GM12873 (cell line): ENCODE measurements at regions not wholly inside any gene's neighbourhood (a gene's known extent, or its start where the extent isn't known, plus 50 kb on each side); places are given as distances from the start of the nearest gene placed in this dataset.
A peak's percentile ranks its signal among the peaks of the same experiment; 100 is the strongest.

ENCODE experiments used
- TF ChIP-seq, protein P1 (sequence below): IDR thresholded peaks from 2 replicates; pipeline ENCODE4 v1.5.1; 2012; ENCODE audit warnings: low read depth, mild to moderate bottlenecking, moderate library complexity, low read length, control low read depth; ENCODE audit not compliant: insufficient read depth; ENCODE audit errors: missing control alignments

DNA sequence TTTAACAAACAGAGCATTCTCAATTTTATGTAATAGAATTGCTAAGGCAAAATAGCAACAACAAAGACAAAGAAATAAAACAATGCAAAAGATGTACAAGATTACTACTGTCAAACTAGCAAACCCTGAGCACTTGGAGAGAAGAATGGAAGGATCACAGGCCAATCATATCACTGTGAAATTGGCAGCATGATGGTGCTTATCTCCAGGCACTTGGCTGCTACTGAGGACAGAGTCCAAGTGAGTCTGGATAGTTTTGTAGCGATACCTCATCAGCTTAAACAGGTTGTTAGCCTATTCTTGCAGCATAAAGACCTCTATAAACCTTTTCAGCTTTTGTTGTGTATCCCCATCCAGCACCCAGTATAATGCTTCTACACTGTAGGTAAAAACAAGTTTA is 117.7 kb downstream of the C4orf33 start:
- TF ChIP-seq, protein P1, sequence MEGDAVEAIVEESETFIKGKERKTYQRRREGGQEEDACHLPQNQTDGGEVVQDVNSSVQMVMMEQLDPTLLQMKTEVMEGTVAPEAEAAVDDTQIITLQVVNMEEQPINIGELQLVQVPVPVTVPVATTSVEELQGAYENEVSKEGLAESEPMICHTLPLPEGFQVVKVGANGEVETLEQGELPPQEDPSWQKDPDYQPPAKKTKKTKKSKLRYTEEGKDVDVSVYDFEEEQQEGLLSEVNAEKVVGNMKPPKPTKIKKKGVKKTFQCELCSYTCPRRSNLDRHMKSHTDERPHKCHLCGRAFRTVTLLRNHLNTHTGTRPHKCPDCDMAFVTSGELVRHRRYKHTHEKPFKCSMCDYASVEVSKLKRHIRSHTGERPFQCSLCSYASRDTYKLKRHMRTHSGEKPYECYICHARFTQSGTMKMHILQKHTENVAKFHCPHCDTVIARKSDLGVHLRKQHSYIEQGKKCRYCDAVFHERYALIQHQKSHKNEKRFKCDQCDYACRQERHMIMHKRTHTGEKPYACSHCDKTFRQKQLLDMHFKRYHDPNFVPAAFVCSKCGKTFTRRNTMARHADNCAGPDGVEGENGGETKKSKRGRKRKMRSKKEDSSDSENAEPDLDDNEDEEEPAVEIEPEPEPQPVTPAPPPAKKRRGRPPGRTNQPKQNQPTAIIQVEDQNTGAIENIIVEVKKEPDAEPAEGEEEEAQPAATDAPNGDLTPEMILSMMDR: no peak

DNA sequence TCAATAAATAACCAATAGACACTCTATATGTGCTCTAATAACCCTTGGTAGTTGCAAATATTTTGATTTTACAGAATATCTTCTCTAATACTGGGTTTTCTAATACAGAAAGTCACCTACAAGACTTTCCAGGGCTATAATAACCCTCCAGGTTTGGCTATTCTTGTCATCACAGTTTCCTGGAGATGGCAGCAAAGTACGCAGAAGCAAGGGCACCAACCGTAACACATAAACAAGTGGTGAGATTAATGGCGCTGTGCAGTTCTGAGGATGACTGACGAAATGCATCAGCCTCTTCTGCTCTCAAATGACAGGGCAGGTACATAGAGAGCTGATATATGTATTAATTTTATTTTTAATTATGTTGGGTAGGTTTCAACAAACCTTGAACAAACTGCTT is 122.4 kb downstream of the C4orf33 start:
- TF ChIP-seq, protein P1: peak; percentile 24

DNA sequence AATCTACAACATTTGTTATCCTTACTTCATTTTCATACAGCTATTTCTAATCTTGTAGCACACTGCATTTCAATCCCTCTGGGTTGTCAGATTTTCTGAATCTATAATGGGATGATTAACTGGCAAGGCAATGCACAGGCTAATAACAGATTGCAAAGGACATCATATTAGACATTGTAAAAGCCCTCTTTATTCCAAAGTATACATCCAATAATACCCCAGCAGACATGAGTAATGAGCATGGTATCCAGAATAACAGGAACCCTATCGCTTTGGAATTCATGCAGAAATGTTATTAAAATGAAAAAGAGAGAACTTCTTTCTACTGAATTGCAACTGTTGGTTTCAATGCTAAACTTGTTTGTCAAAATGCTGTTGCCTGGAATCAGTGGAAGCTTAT is 122.9 kb downstream of the C4orf33 start:
- TF ChIP-seq, protein P1: no peak

DNA sequence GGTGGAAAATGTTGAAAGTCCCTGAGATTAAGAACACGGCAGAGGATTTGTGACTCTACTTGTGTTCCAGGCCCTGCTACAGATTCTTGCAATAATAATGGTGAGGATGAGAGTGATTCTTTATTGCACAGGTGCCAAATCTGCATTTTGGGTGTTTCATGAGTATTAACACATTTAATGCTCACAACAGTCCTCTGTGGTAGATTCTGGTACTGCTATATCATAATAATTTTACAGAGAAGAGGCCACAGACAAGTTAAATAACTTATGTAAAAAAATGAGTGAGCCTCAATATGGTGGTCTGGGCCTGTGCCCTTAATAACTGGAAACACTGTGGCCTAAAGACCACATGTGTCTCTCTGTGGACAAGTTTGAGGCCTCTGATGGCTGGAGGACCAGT is 124.3 kb downstream of the C4orf33 start:
- TF ChIP-seq, protein P1: no peak

DNA sequence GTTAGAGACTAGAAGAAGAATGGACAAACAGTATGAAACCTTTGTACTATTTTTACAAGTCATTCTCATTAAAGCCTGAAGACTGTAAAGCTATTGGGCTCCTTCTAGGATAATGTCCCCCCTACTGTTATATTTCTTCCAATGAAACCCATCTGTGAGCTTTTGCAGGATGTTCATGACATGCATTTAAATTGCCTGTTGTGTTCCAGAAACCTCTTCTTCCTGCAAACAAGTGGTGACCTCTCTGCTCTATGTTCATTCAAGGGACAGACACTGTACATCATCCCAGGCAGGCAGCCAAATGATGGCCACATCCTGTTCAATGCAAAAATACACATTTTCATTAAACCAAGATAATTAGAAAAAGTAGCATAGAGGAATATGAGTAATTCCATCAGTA is 128.0 kb downstream of the C4orf33 start:
- TF ChIP-seq, protein P1: no peak

DNA sequence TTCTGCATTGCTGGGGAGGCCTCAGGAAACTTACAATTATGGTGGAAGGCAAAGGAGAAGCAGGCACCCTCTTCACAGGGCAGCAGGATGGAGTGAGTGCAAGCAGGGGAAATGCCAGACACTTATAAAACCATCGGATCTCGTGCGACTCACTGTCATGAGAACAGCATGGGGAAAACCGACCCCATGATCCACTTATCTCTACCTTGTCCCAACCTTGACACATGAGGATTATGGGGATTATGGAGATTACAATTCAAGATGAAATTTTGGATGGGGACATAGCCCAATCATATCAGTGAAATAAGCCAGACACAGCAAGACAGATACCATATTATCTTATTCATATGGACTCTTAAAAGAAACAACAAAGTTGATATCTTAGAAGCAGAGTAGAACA is 134.9 kb downstream of the C4orf33 start:
- TF ChIP-seq, protein P1: no peak

DNA sequence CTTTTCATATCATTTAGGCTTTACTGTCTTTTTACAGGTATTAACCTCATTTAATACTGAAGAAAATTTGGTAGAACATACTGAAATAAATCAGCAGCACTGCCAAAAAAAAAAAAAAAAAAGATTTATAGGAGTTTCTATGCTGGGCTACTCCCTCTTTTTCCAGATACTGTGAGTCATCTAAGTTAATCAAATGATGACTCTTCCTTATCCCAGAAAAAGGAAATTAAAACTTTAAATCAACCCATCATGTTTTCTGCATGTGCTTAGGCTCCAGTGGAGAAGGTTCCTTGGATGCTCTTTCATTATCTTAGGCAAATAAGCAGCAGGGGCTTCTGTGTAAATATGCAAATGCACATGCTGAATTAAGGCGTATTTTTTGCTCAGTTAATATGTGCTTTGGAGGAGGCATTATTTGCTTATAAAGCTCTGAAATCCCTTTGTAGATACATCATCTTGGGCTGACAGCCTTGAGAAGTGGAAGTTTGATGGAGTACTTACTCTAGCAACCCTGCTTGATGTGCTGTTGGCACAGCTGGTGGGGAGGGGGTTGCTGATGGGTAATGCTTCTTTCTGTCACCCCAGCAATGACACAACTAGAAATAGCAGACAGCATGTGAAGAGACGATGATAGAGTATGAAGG is 136.1 kb downstream of the C4orf33 start:
- TF ChIP-seq, protein P1: no peak
